ENCODE measurements at regions not wholly inside any gene's neighbourhood (a gene's known extent, or its start where the extent isn't known, plus 50 kb on each side); places are given as distances from the start of the nearest gene placed in this dataset.

DNA sequence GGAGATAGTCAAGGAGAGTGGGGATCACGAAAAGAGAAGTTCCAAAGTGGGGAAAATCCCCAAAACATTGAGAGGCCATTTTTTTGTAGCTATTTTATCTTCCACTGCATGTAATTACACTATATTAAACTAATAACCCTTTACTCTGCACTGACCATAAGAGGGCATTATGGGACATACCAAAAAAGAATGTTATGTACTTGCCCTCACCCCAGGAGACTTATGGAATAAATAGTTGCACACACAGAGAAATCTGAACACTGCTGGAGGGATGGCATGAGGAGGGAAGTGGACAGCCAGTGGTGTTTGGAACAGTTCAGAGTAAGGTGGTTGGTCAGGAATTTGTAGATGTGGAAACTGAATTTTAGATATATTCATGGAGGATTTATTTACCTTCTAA is 422.9 kb downstream of the SNAPC1 start:
- H3K9me3 ChIP-seq (replicated peaks; ENCODE audit: control insufficient read depth, insufficient read depth, low read depth, low read length): no peaks in the 10 kb centered on the region
- no peak for FAIRE-seq

More for the DNA sequence above, 422.9 kb downstream of the SNAPC1 start:
- WGBS (ENCODE audit: insufficient coverage, low coverage, missing lambda C conversion rate): 0% methylated on average over 1 of the region's 1 CpG
- no peaks in the 10 kb centered on the region for H3K79me2 ChIP-seq (ENCODE audit: control insufficient read depth, insufficient read depth, low read length)
- H3K4me3 ChIP-seq: no peak overlapping the region
- in situ Hi-C loops (cut with MboI): no loop called here
- no peaks in the 10 kb centered on the region for H3K27me3 ChIP-seq (ENCODE audit: control insufficient read depth in 2 of 2, insufficient read depth in 2 of 2, low read length in 2 of 2)
- DNase-seq (ENCODE audit: extremely low read depth in 1 of 4, low spot score in 3 of 4): no peak
- no peak overlapping the region for H2AFZ ChIP-seq (ENCODE audit: low read depth, low read length)
- H3K9ac ChIP-seq (ENCODE audit: insufficient read depth in 1 of 2, low read depth in 2 of 2, low read length in 2 of 2): no peak overlapping the region
- H3K4me1 ChIP-seq (replicated peaks in 1 of 2; ENCODE audit: control insufficient read depth in 2 of 2, insufficient read depth in 2 of 2, low read length in 2 of 2): no peaks in the 10 kb centered on the region
- no peak for ATAC-seq
- no peak overlapping the region for H3K27ac ChIP-seq (ENCODE audit: extremely low read depth, low read depth, low read length)
- intact Hi-C loops (cut with micrococcal nuclease): no loop called here
- no peaks in the 10 kb centered on the region for H3K9me1 ChIP-seq (ENCODE audit: control insufficient read depth, insufficient read depth, low read length)
- no peaks in the 10 kb centered on the region for H3K36me3 ChIP-seq (ENCODE audit: control insufficient read depth, insufficient read depth, low read length)
- H4K20me1 ChIP-seq (replicated peaks; ENCODE audit: control insufficient read depth, insufficient read depth, low read length): no peaks in the 10 kb centered on the region
- no TSS peak for BruUV-seq (replicated peaks)
- H3K4me2 ChIP-seq (ENCODE audit: insufficient read depth, low read length): no peak overlapping the region
- CTCF ChIA-PET (ENCODE audit: low intra/inter-chr PET ratio): no interaction called here
- POLR2A ChIA-PET: no interaction called here
- no peak for TF ChIP-seq KAT8 (IDR thresholded peaks at IDR 0.05; ENCODE audit: low read depth)
- TF ChIP-seq, protein P1, sequence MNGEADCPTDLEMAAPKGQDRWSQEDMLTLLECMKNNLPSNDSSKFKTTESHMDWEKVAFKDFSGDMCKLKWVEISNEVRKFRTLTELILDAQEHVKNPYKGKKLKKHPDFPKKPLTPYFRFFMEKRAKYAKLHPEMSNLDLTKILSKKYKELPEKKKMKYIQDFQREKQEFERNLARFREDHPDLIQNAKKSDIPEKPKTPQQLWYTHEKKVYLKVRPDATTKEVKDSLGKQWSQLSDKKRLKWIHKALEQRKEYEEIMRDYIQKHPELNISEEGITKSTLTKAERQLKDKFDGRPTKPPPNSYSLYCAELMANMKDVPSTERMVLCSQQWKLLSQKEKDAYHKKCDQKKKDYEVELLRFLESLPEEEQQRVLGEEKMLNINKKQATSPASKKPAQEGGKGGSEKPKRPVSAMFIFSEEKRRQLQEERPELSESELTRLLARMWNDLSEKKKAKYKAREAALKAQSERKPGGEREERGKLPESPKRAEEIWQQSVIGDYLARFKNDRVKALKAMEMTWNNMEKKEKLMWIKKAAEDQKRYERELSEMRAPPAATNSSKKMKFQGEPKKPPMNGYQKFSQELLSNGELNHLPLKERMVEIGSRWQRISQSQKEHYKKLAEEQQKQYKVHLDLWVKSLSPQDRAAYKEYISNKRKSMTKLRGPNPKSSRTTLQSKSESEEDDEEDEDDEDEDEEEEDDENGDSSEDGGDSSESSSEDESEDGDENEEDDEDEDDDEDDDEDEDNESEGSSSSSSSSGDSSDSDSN (IDR thresholded peaks at IDR 0.05; ENCODE audit: borderline replicate concordance in 1 of 2, low read depth in 2 of 2, low read length in 2 of 2): no peak
- no peak for TF ChIP-seq ZNF507 (tag; conservative IDR thresholded peaks at IDR 0.05)
- TF ChIP-seq ZNF830 (CRISPR knock-in tag; IDR thresholded peaks at IDR 0.05): no peak
- TF ChIP-seq ILK (tag; IDR thresholded peaks at IDR 0.05; ENCODE audit: borderline replicate concordance, low read depth): no peak
- TF ChIP-seq TCF7L2 (IDR thresholded peaks at IDR 0.05; ENCODE audit: low read depth, low read length): no peak
- TF ChIP-seq, protein P2, sequence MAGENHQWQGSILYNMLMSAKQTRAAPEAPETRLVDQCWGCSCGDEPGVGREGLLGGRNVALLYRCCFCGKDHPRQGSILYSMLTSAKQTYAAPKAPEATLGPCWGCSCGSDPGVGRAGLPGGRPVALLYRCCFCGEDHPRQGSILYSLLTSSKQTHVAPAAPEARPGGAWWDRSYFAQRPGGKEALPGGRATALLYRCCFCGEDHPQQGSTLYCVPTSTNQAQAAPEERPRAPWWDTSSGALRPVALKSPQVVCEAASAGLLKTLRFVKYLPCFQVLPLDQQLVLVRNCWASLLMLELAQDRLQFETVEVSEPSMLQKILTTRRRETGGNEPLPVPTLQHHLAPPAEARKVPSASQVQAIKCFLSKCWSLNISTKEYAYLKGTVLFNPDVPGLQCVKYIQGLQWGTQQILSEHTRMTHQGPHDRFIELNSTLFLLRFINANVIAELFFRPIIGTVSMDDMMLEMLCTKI (IDR thresholded peaks at IDR 0.05; ENCODE audit: partially characterized antibody): no peak
- TF ChIP-seq ZNF76 (CRISPR knock-in tag; IDR thresholded peaks at IDR 0.05; ENCODE audit: borderline replicate concordance): no peak
- TF ChIP-seq KAT2B (IDR thresholded peaks at IDR 0.05; ENCODE audit: low read depth, low read length): no peak
